ENCODE measurements at regions not wholly inside any gene's neighbourhood (a gene's known extent, or its start where the extent isn't known, plus 50 kb on each side); places are given as distances from the start of the nearest gene placed in this dataset.

DNA sequence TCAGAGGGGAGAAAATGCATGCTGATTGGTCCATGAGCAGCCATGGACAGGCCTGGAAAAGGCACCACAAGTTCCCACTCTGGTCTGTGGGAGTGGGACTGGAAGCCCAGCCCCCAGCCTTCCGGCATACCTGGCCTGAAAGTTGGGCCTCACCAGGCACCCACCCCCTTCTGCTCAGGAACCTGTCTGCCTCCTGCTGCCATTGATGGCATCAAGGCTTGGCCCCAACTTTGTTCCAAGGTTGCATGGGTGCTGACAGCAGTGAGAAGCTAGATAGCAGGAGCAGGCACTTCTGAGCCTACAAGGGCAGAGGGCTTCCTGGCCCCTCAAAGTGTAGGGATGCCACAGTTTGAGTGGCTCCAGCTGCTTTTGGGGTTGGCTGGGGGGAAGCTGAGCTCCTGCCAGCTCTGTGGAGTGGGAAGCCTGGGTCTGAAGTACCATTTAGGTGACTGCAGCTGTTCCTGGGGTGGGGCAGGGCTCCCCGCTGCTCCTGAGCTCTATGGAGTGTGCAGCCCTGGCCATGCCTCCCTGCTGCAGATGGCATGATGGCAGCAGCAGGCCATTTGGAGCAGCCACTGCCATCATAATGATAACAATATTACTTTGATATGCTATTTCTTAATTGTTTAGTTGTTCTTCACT lies 1054.1 kb upstream of the GBE1 start:
- TF ChIP-seq TAF1 (IDR thresholded peaks at IDR 0.05; ENCODE audit: borderline replicate concordance, insufficient read depth, low read length) (no peak), FOXP2 (optimal IDR thresholded peaks at IDR 0.05; ENCODE audit: borderline replicate concordance, extremely low read depth, extremely low read length, insufficient read depth) (no peak), POLR2AphosphoS5 (IDR thresholded peaks at IDR 0.05; ENCODE audit: low read depth, low read length) (no peak), SIN3A (IDR thresholded peaks at IDR 0.05; ENCODE audit: borderline replicate concordance, insufficient read depth, low read length) (no peak)
- TF ChIP-seq, protein P1, sequence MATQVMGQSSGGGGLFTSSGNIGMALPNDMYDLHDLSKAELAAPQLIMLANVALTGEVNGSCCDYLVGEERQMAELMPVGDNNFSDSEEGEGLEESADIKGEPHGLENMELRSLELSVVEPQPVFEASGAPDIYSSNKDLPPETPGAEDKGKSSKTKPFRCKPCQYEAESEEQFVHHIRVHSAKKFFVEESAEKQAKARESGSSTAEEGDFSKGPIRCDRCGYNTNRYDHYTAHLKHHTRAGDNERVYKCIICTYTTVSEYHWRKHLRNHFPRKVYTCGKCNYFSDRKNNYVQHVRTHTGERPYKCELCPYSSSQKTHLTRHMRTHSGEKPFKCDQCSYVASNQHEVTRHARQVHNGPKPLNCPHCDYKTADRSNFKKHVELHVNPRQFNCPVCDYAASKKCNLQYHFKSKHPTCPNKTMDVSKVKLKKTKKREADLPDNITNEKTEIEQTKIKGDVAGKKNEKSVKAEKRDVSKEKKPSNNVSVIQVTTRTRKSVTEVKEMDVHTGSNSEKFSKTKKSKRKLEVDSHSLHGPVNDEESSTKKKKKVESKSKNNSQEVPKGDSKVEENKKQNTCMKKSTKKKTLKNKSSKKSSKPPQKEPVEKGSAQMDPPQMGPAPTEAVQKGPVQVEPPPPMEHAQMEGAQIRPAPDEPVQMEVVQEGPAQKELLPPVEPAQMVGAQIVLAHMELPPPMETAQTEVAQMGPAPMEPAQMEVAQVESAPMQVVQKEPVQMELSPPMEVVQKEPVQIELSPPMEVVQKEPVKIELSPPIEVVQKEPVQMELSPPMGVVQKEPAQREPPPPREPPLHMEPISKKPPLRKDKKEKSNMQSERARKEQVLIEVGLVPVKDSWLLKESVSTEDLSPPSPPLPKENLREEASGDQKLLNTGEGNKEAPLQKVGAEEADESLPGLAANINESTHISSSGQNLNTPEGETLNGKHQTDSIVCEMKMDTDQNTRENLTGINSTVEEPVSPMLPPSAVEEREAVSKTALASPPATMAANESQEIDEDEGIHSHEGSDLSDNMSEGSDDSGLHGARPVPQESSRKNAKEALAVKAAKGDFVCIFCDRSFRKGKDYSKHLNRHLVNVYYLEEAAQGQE (IDR thresholded peaks at IDR 0.05; ENCODE audit: insufficient read depth in 1 of 2, low read depth in 2 of 2, low read length in 2 of 2) = no peak

DNA sequence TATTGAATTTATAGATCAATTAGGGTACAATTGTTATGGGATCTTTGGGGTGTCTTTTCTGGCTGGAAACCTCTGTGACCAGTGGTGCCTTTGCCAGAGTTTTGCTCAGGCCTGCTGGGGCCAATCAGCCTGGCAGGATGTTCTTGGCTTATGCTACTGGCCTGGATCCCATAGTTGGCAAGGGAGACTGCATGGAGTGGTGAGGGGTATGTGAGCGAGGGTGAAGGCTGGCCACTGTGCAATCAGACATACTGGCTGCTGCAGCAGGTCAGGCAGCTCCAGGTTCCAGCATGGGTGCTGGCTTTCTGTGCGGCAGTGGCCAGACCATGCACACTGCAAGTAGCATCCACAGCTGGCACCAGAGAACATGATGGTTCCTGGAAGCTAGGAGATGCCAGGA lies 1053.2 kb upstream of the GBE1 start:
- TF ChIP-seq FOXP2 (optimal IDR thresholded peaks at IDR 0.05; ENCODE audit: borderline replicate concordance, extremely low read depth, extremely low read length, insufficient read depth) (no peak), POLR2AphosphoS5 (IDR thresholded peaks at IDR 0.05; ENCODE audit: low read depth, low read length) (no peak), SIN3A (IDR thresholded peaks at IDR 0.05; ENCODE audit: borderline replicate concordance, insufficient read depth, low read length) (no peak), TAF1 (IDR thresholded peaks at IDR 0.05; ENCODE audit: borderline replicate concordance, insufficient read depth, low read length) (no peak)
- TF ChIP-seq, protein P1 (IDR thresholded peaks at IDR 0.05; ENCODE audit: insufficient read depth in 1 of 2, low read depth in 2 of 2, low read length in 2 of 2) = no peak

DNA sequence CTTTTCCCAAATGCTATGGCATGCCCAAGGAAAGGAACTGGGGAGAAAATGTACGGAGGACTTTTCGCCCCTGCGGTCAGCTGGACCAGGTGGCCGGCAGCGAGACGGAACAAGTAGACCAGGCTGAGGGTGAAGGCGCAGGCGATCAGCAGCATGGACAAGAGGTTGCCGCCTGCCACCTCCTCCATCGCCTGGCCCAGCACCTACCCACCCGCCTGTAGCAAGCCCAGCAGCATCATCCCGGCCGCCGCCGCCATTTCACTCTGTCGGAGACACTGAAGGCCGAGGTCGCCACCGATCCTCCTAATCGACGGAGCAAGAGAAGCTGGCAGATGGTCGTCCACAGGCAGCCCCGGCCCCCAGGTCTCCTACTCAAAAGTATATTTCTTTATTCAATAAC lies 1046.3 kb upstream of the GBE1 start:
- TF ChIP-seq POLR2AphosphoS5 (IDR thresholded peaks at IDR 0.05; ENCODE audit: low read depth, low read length) = no peak
- no peak for TF ChIP-seq SIN3A (IDR thresholded peaks at IDR 0.05; ENCODE audit: borderline replicate concordance, insufficient read depth, low read length)
- no peak for TF ChIP-seq TAF1 (IDR thresholded peaks at IDR 0.05; ENCODE audit: borderline replicate concordance, insufficient read depth, low read length)
- TF ChIP-seq, protein P1 (IDR thresholded peaks at IDR 0.05; ENCODE audit: insufficient read depth in 1 of 2, low read depth in 2 of 2, low read length in 2 of 2) = no peak
- TF ChIP-seq FOXP2 (optimal IDR thresholded peaks at IDR 0.05; ENCODE audit: borderline replicate concordance, extremely low read depth, extremely low read length, insufficient read depth) = no peak

DNA sequence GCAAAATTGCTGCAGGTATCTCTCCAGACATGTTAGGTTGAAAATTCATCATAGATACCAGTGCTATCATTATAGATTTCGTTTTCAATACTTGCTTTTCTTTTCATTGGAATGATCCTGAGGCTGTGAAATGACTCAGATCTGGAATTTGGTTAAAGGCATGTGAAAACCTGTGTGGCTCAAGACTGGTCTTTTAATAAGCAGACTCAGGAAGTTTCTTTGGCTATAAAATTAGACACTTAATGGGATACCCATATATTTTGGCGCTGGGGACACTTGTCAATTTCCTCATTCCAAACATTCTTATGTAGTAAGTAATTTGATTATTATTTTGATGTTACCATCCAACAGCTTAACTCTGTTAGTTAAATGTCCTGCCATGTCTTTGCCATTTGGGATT lies 1041.1 kb upstream of the GBE1 start:
- TF ChIP-seq FOXP2 (optimal IDR thresholded peaks at IDR 0.05; ENCODE audit: borderline replicate concordance, extremely low read depth, extremely low read length, insufficient read depth) = no peak

DNA sequence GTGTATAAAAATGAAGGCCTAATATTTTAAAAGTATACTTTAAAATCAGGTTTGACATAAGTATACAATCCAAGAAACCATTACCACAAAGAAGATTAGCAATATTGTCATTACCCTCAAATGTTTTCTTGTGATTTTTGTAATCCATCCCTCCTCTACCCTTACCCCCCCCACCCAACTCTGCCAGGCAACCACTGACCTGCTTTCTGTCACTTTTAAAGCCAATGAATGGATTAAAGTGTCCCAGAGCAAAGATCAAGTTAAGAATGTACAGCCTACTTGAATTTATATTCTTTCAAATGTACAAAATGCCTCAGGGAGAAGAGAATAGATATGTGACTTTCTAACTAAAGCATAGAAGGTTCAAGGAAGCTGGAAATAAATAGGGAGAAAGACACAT lies 1038.8 kb upstream of the GBE1 start:
- no peak for TF ChIP-seq TAF1 (IDR thresholded peaks at IDR 0.05; ENCODE audit: borderline replicate concordance, insufficient read depth, low read length)
- no peak for TF ChIP-seq FOXP2 (optimal IDR thresholded peaks at IDR 0.05; ENCODE audit: borderline replicate concordance, extremely low read depth, extremely low read length, insufficient read depth)
- TF ChIP-seq, protein P1 (IDR thresholded peaks at IDR 0.05; ENCODE audit: insufficient read depth in 1 of 2, low read depth in 2 of 2, low read length in 2 of 2) = no peak
- no peak for TF ChIP-seq POLR2AphosphoS5 (IDR thresholded peaks at IDR 0.05; ENCODE audit: low read depth, low read length)
- no peak for TF ChIP-seq SIN3A (IDR thresholded peaks at IDR 0.05; ENCODE audit: borderline replicate concordance, insufficient read depth, low read length)
